Type B pancreatic cell (in vitro differentiated cells): ENCODE measurements at regions not wholly inside any gene's neighbourhood (a gene's known extent, or its start where the extent isn't known, plus 50 kb on each side); places are given as distances from the start of the nearest gene placed in this dataset.

Experiments used
- DNase-seq: peaks from one replicate; pipeline ENCODE4 v3.0.0; 2021; ENCODE audit warnings: mixed read lengths; ENCODE audit not compliant: unreplicated experiment; ENCODE audit errors: extremely low spot score
- H3K27ac Mint-ChIP-seq: 2 replicates; pipeline ENCODE4 v1.8.0; 2021; ENCODE audit warnings: mild to moderate bottlenecking, mixed read lengths
- H3K27me3 Mint-ChIP-seq: 2 replicates; pipeline ENCODE4 v1.8.0; 2021; ENCODE audit warnings: mixed read lengths
- H3K36me3 Mint-ChIP-seq: 2 replicates; pipeline ENCODE4 v1.8.0; 2021; ENCODE audit warnings: mixed read lengths
- H3K4me1 Mint-ChIP-seq: one replicate; pipeline ENCODE4 v1.8.0; 2021; ENCODE audit warnings: mixed read lengths; ENCODE audit not compliant: unreplicated experiment
- H3K4me3 Mint-ChIP-seq: 2 replicates; pipeline ENCODE4 v1.8.0; 2021; ENCODE audit warnings: mild to moderate bottlenecking, mixed read lengths
- H3K9me3 Mint-ChIP-seq: 2 replicates; pipeline ENCODE4 v1.8.0; 2021; ENCODE audit warnings: mixed read lengths
- TF ChIP-seq, protein P1 (sequence below): fragments of 200-600 bp; sonication (generic); conservative IDR thresholded peaks from 2 replicates; pipeline ENCODE4 v1.5.0; 2021; ENCODE audit warnings: antibody characterized with exemption, mild to moderate bottlenecking

DNA sequence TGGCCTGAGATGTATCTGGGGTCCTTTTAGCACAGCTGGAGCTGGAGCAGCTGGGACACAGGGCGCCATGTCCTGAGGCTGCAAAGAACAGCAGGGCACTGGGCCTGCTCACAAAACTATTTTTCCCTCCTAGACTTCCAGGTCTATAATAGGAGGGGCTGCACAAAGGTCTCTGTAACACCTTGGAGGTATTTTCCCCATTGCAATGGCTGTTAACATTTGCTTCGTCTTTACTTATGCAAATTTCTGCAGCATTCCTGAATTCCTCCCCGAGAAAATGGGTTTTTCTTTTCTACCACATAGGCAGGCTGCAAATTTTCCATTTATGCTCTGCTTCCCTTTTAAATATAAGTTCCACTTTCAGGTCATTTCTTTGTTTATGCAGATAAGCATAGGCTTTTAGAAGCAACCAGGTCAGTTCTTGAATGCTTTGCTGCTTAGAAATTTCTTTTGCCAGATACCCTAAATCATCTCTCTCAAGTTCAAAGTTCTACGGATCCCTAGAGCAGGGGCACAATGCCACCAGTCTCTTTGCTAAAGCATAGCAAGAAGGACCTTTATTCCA lies 130.8 kb downstream of the PCSK1 start:
- Mint-ChIP-seq H3K4me1 (no peaks in the 10 kb centered on the region), H3K27ac (no peak overlapping the region), H3K4me3 (no peak overlapping the region), H3K9me3 (no peaks in the 10 kb centered on the region), H3K36me3 (no peaks in the 10 kb centered on the region), H3K27me3 (peaks cover 4% of the 10 kb centered on the region)
- no peak for DNase-seq
- TF ChIP-seq, protein P1, sequence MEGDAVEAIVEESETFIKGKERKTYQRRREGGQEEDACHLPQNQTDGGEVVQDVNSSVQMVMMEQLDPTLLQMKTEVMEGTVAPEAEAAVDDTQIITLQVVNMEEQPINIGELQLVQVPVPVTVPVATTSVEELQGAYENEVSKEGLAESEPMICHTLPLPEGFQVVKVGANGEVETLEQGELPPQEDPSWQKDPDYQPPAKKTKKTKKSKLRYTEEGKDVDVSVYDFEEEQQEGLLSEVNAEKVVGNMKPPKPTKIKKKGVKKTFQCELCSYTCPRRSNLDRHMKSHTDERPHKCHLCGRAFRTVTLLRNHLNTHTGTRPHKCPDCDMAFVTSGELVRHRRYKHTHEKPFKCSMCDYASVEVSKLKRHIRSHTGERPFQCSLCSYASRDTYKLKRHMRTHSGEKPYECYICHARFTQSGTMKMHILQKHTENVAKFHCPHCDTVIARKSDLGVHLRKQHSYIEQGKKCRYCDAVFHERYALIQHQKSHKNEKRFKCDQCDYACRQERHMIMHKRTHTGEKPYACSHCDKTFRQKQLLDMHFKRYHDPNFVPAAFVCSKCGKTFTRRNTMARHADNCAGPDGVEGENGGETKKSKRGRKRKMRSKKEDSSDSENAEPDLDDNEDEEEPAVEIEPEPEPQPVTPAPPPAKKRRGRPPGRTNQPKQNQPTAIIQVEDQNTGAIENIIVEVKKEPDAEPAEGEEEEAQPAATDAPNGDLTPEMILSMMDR: no peak

DNA sequence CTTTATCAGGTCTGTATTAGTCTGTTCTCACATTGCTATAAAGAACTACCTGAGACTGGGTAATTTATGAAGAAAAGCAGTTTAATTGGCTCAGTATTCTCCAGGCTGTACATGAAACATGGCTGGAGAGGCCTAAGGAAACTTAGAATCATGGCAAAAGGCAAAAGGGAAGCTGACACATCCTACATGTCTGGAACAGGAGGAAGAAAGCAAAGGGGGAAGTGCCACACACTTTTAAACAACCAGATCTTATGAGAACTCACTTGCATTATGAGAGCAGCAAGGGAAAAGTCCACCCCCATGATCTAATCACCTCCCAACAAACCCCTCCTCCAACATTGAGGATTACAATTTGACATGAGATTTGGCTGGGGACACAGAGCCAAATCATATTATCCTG lies 132.1 kb downstream of the PCSK1 start:
- no peaks in the 10 kb centered on the region for H3K4me1 Mint-ChIP-seq
- no peak overlapping the region for H3K27ac Mint-ChIP-seq
- H3K27me3 Mint-ChIP-seq: no peaks in the 10 kb centered on the region
- DNase-seq: no peak
- no peaks in the 10 kb centered on the region for H3K36me3 Mint-ChIP-seq
- TF ChIP-seq, protein P1: no peak
- no peaks in the 10 kb centered on the region for H3K9me3 Mint-ChIP-seq
- H3K4me3 Mint-ChIP-seq: no peak overlapping the region

DNA sequence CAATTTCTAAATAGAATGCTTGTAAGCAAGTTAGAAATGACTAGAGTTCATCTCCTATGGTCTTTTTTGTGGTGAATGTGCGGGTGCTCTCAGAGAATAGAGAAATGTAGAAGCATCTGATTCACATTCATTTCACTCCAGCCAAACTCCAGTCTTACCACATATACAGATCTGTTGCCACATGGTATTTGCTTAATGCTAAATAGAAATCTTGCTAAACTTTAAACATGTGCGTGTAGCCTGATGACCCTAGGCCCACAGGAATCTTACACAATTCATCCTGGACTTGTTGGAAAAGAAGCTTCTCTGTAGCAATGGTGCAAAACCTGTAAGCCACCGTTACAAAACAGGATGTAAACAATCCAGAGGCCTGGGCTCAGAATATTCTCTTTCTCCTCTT lies 135.2 kb downstream of the PCSK1 start:
- no peak for DNase-seq
- H3K27me3 Mint-ChIP-seq: no peaks in the 10 kb centered on the region
- H3K4me3 Mint-ChIP-seq: no peak overlapping the region
- H3K9me3 Mint-ChIP-seq: no peaks in the 10 kb centered on the region
- H3K36me3 Mint-ChIP-seq: no peaks in the 10 kb centered on the region
- H3K27ac Mint-ChIP-seq: no peak overlapping the region
- H3K4me1 Mint-ChIP-seq: no peaks in the 10 kb centered on the region
- TF ChIP-seq, protein P1: no peak

DNA sequence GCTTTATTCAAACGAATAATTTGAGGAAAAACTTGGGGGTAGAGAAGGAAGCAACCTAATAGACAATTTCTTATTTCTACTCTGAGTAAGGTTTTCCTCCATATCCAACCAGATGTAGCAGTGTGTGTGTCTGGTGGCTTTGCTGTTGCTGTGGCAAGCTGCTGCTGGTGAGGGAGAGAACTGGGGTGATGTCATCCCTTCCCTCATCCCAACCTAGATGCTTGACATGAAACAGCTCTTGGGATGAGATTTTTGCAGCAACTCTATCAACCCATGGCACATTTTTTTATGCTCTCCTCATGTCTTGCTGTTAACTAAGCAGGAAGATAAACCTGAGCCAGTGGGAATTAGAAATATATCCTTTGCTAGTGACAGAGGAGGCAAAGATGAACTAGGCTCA lies 135.8 kb downstream of the PCSK1 start:
- Mint-ChIP-seq H3K4me1 (no peaks in the 10 kb centered on the region), H3K36me3 (no peaks in the 10 kb centered on the region), H3K27me3 (no peaks in the 10 kb centered on the region), H3K4me3 (no peak overlapping the region), H3K27ac (no peak overlapping the region), H3K9me3 (no peaks in the 10 kb centered on the region)
- TF ChIP-seq, protein P1: no peak
- no peak for DNase-seq

DNA sequence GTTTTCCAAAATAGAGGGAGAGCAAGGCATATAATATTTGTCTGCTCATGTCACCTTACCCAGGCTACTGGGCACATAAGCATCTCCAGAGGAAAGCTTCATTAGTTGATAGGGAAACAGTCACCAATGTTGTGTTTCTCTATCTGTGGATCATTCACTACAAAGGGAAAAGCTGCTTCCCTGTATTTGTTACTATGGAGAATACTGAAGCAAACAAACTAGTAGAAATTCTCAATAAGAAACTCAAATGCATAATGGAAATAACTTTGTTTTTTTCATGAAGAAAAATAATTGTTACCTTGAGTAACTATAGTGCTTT lies 138.2 kb downstream of the PCSK1 start:
- H3K36me3 Mint-ChIP-seq: no peaks in the 10 kb centered on the region
- H3K27ac Mint-ChIP-seq: no peak overlapping the region
- no peaks in the 10 kb centered on the region for H3K27me3 Mint-ChIP-seq
- H3K4me3 Mint-ChIP-seq: no peak overlapping the region
- H3K9me3 Mint-ChIP-seq: no peaks in the 10 kb centered on the region
- no peaks in the 10 kb centered on the region for H3K4me1 Mint-ChIP-seq
- TF ChIP-seq, protein P1: no peak
- no peak for DNase-seq
